ENCODE measurements at regions not wholly inside any gene's neighbourhood (a gene's known extent, or its start where the extent isn't known, plus 50 kb on each side); places are given as distances from the start of the nearest gene placed in this dataset.

GRCh38 chr2:134070281-134070741 lies 183.6 kb upstream of the MGAT5 start:
- no peaks in the 10 kb centered on the region for H3K4me1 ChIP-seq (ENCODE audit: control insufficient read depth, extremely low read depth, insufficient read depth, low read length)
- no peaks in the 10 kb centered on the region for H3K9me3 ChIP-seq (ENCODE audit: control insufficient read depth, insufficient read depth, low read depth, low read length)
- no peaks in the 10 kb centered on the region for H3K36me3 ChIP-seq (ENCODE audit: control insufficient read depth, insufficient read depth, low read length)
- H3K4me2 ChIP-seq (ENCODE audit: extremely low read depth, insufficient read depth, low read length): no peak overlapping the region
- peak in 1 of 2 donors; percentile 39 for DNase-seq (ENCODE audit: low read depth in 2 of 2)
- no peak for TF ChIP-seq EZH2 (IDR thresholded peaks at IDR 0.05; ENCODE audit: low read length, missing control alignments)
- TF ChIP-seq CTCF (conservative IDR thresholded peaks at IDR 0.05 in 1 of 2, IDR thresholded peaks at IDR 0.05 in 1 of 2; ENCODE audit: low read depth in 1 of 2, low read length in 2 of 2): no peak
- H2AFZ ChIP-seq (ENCODE audit: low read length): no peak overlapping the region
- H4K20me1 ChIP-seq (ENCODE audit: control insufficient read depth, extremely low read depth, insufficient read depth, low read length): no peaks in the 10 kb centered on the region
- no peak overlapping the region for H3K9ac ChIP-seq (ENCODE audit: insufficient read depth, low read length)
- no peaks in the 10 kb centered on the region for H3K27me3 ChIP-seq (ENCODE audit: control insufficient read depth, insufficient read depth, low read length)
- no peak overlapping the region for H3K4me3 ChIP-seq (replicated peaks in 1 of 4; ENCODE audit: control extremely low read depth in 1 of 4, insufficient read depth in 1 of 4, low read depth in 3 of 4, low read length in 4 of 4)
- no peaks in the 10 kb centered on the region for H3K79me2 ChIP-seq (ENCODE audit: control insufficient read depth, insufficient read depth, low read length)
- H3K27ac ChIP-seq (ENCODE audit: insufficient read depth, low read length): no peak overlapping the region

GRCh38 chr2:134072341-134072740 lies 181.5 kb upstream of the MGAT5 start:
- no peaks in the 10 kb centered on the region for H3K79me2 ChIP-seq (ENCODE audit: control insufficient read depth, insufficient read depth, low read length)
- no peak overlapping the region for H2AFZ ChIP-seq (ENCODE audit: low read length)

GRCh38 chr2:134073023-134073422 lies 180.8 kb upstream of the MGAT5 start:
- Histone ChIP-seq H3K79me2 (ENCODE audit: control insufficient read depth, insufficient read depth, low read length) (no peaks in the 10 kb centered on the region), H3K36me3 (ENCODE audit: control insufficient read depth, insufficient read depth, low read length) (no peaks in the 10 kb centered on the region), H3K27ac (ENCODE audit: insufficient read depth, low read length) (no peak overlapping the region), H3K9me3 (ENCODE audit: control insufficient read depth, insufficient read depth, low read depth, low read length) (no peaks in the 10 kb centered on the region), H3K4me1 (ENCODE audit: control insufficient read depth, extremely low read depth, insufficient read depth, low read length) (no peaks in the 10 kb centered on the region), H3K4me3 (replicated peaks in 1 of 4; ENCODE audit: control extremely low read depth in 1 of 4, insufficient read depth in 1 of 4, low read depth in 3 of 4, low read length in 4 of 4) (no peak overlapping the region), H3K27me3 (ENCODE audit: control insufficient read depth, insufficient read depth, low read length) (no peaks in the 10 kb centered on the region), H2AFZ (ENCODE audit: low read length) (no peak overlapping the region), H3K4me2 (ENCODE audit: extremely low read depth, insufficient read depth, low read length) (no peak overlapping the region), H4K20me1 (ENCODE audit: control insufficient read depth, extremely low read depth, insufficient read depth, low read length) (no peaks in the 10 kb centered on the region), H3K9ac (ENCODE audit: insufficient read depth, low read length) (no peak overlapping the region)
- TF ChIP-seq EZH2 (IDR thresholded peaks at IDR 0.05; ENCODE audit: low read length, missing control alignments) (no peak), CTCF (conservative IDR thresholded peaks at IDR 0.05 in 1 of 2, IDR thresholded peaks at IDR 0.05 in 1 of 2; ENCODE audit: low read depth in 1 of 2, low read length in 2 of 2) (no peak)
- no peak for DNase-seq (ENCODE audit: low read depth in 2 of 2)

More at GRCh38 chr2:134072341-134072740, 181.5 kb upstream of the MGAT5 start:
- no peak for DNase-seq (ENCODE audit: low read depth in 2 of 2)
- H3K4me1 ChIP-seq (ENCODE audit: control insufficient read depth, extremely low read depth, insufficient read depth, low read length): no peaks in the 10 kb centered on the region
- no peaks in the 10 kb centered on the region for H3K27me3 ChIP-seq (ENCODE audit: control insufficient read depth, insufficient read depth, low read length)
- H3K27ac ChIP-seq (ENCODE audit: insufficient read depth, low read length): no peak overlapping the region
- H4K20me1 ChIP-seq (ENCODE audit: control insufficient read depth, extremely low read depth, insufficient read depth, low read length): no peaks in the 10 kb centered on the region
- H3K4me2 ChIP-seq (ENCODE audit: extremely low read depth, insufficient read depth, low read length): no peak overlapping the region
- H3K4me3 ChIP-seq (replicated peaks in 1 of 4; ENCODE audit: control extremely low read depth in 1 of 4, insufficient read depth in 1 of 4, low read depth in 3 of 4, low read length in 4 of 4): no peak overlapping the region
- H3K36me3 ChIP-seq (ENCODE audit: control insufficient read depth, insufficient read depth, low read length): no peaks in the 10 kb centered on the region
- no peaks in the 10 kb centered on the region for H3K9me3 ChIP-seq (ENCODE audit: control insufficient read depth, insufficient read depth, low read depth, low read length)
- TF ChIP-seq CTCF (conservative IDR thresholded peaks at IDR 0.05 in 1 of 2, IDR thresholded peaks at IDR 0.05 in 1 of 2; ENCODE audit: low read depth in 1 of 2, low read length in 2 of 2): no peak
- H3K9ac ChIP-seq (ENCODE audit: insufficient read depth, low read length): no peak overlapping the region
